H9 (cell line): ENCODE measurements at regions not wholly inside any gene's neighbourhood (a gene's known extent, or its start where the extent isn't known, plus 50 kb on each side); places are given as distances from the start of the nearest gene placed in this dataset.

Experiments used
- DNase-seq: peaks from one replicate; pipeline ENCODE4 v3.0.0-alpha.2; 2017
- H2AFZ ChIP-seq: one replicate; pipeline ENCODE4 v1.6.1; 2013; ENCODE audit warnings: mild to moderate bottlenecking, low read length, control low read depth, moderate library complexity
- H2AK5ac ChIP-seq: 2 replicates; pipeline ENCODE4 v1.6.1; 2013; ENCODE audit warnings: low read length, control low read depth, mixed read lengths; ENCODE audit not compliant: insufficient read length
- H2BK120ac ChIP-seq: one replicate; pipeline ENCODE4 v1.6.1; 2013; ENCODE audit warnings: low read depth, mild to moderate bottlenecking, low read length, control low read depth, inconsistent platforms; ENCODE audit not compliant: poor library complexity, severe bottlenecking
- H2BK12ac ChIP-seq: 2 replicates; pipeline ENCODE4 v1.6.1; 2013; ENCODE audit warnings: low read length, control low read depth, mixed read lengths, low read depth; ENCODE audit not compliant: insufficient read length
- H2BK15ac ChIP-seq: 2 replicates; pipeline ENCODE4 v1.6.1; 2013; ENCODE audit warnings: low read depth, low read length, control low read depth
- H2BK20ac ChIP-seq: one replicate; pipeline ENCODE4 v1.6.1; 2013; ENCODE audit warnings: low read depth, mild to moderate bottlenecking, low read length, control low read depth, inconsistent platforms; ENCODE audit not compliant: poor library complexity, severe bottlenecking
- H2BK5ac ChIP-seq: 2 replicates; pipeline ENCODE4 v1.6.1; 2013; ENCODE audit warnings: low read length, control low read depth, mixed read lengths; ENCODE audit not compliant: insufficient read length
- H3K14ac ChIP-seq: 2 replicates; pipeline ENCODE4 v1.6.1; 2013; ENCODE audit warnings: low read length, control low read depth; ENCODE audit not compliant: insufficient read depth
- H3K18ac ChIP-seq: 2 replicates; pipeline ENCODE4 v1.6.1; 2013; ENCODE audit warnings: low read depth, mild to moderate bottlenecking, mixed read lengths, low read length, control low read depth; ENCODE audit not compliant: insufficient read length
- H3K23ac ChIP-seq: 2 replicates; pipeline ENCODE4 v1.6.1; 2013; ENCODE audit warnings: low read length, control low read depth, mixed read lengths, low read depth; ENCODE audit not compliant: insufficient read length
- H3K23me2 ChIP-seq: 2 replicates; pipeline ENCODE4 v1.6.1; 2013; ENCODE audit warnings: low read depth, mild to moderate bottlenecking, mixed read lengths, low read length, control low read depth; ENCODE audit not compliant: insufficient read length, poor library complexity, severe bottlenecking
- H3K27ac ChIP-seq: 2 replicates; pipeline ENCODE4 v1.5.1; 2013; ENCODE audit warnings: low read length, control low read depth, mixed read lengths, low read depth; ENCODE audit not compliant: insufficient read length
- H3K27me3 ChIP-seq: 2 replicates; pipeline ENCODE4 v1.6.1; 2013; ENCODE audit warnings: low read length, control low read depth, inconsistent platforms; ENCODE audit not compliant: insufficient read depth
- H3K4ac ChIP-seq: 2 replicates; pipeline ENCODE4 v1.6.1; 2013; ENCODE audit warnings: low read depth, mild to moderate bottlenecking, control low read depth, inconsistent platforms, low read length, moderate library complexity
- H3K4me1 ChIP-seq: 2 replicates; pipeline ENCODE4 v1.6.1; 2013; ENCODE audit warnings: low read length, control low read depth, inconsistent platforms; ENCODE audit not compliant: insufficient read depth
- H3K4me2 ChIP-seq: 2 replicates; pipeline ENCODE4 v1.6.1; 2013; ENCODE audit warnings: low read length, control low read depth, mixed read lengths; ENCODE audit not compliant: insufficient read length, insufficient read depth
- H3K56ac ChIP-seq: 2 replicates; pipeline ENCODE4 v1.6.1; 2013; ENCODE audit warnings: low read depth, mild to moderate bottlenecking, mixed read lengths, low read length, control low read depth; ENCODE audit not compliant: insufficient read length
- H3K79me1 ChIP-seq: 2 replicates; pipeline ENCODE4 v1.6.1; 2013; ENCODE audit warnings: low read depth, mild to moderate bottlenecking, moderate library complexity, low read length, control low read depth, inconsistent platforms; ENCODE audit not compliant: insufficient read depth, poor library complexity, severe bottlenecking
- H3K79me2 ChIP-seq: 2 replicates; pipeline ENCODE4 v1.6.1; 2013; ENCODE audit warnings: low read length, control low read depth, inconsistent platforms; ENCODE audit not compliant: insufficient read depth
- H3K9ac ChIP-seq: 2 replicates; pipeline ENCODE4 v1.6.1; 2013; ENCODE audit warnings: low read length, control low read depth, mixed read lengths; ENCODE audit not compliant: insufficient read length; ENCODE audit errors: extremely low read depth
- H3K9me3 ChIP-seq: one replicate; pipeline ENCODE4 v1.6.1; 2013; ENCODE audit warnings: low read depth, low read length, inconsistent platforms; ENCODE audit not compliant: control insufficient read depth
- H3T11ph ChIP-seq: one replicate; pipeline ENCODE4 v1.6.1; 2013; ENCODE audit warnings: mild to moderate bottlenecking, low read length, control low read depth, inconsistent platforms
- H4K20me1 ChIP-seq: one replicate; pipeline ENCODE4 v1.6.1; 2013; ENCODE audit not compliant: control insufficient read depth, insufficient read length, insufficient read depth
- H4K5ac ChIP-seq: 2 replicates; pipeline ENCODE4 v1.6.1; 2013; ENCODE audit warnings: low read depth, mild to moderate bottlenecking, mixed read lengths, low read length, control low read depth; ENCODE audit not compliant: insufficient read length
- H4K8ac ChIP-seq: replicated peaks from 2 replicates; pipeline ENCODE4 v1.6.1; 2013; ENCODE audit warnings: low read length, control low read depth, mixed read lengths, low read depth; ENCODE audit not compliant: insufficient read length
- H4K91ac ChIP-seq: 2 replicates; pipeline ENCODE4 v1.6.1; 2013; ENCODE audit warnings: low read depth, mild to moderate bottlenecking, moderate library complexity, mixed read lengths, low read length, control low read depth; ENCODE audit not compliant: insufficient read length
- H3K27ac Mint-ChIP-seq, 3 experiments: 2 replicates in 2 of 3; 3 replicates in 1 of 3; pipeline ENCODE4 v1.8.0; 2020 to 2021; ENCODE audit warnings: mixed read lengths in 3 of 3, mild to moderate bottlenecking in 1 of 3, moderate library complexity in 1 of 3
- H3K27me3 Mint-ChIP-seq: 2 replicates; pipeline ENCODE4 v1.8.0; 2021; ENCODE audit warnings: low read depth, mild to moderate bottlenecking, moderate library complexity, mixed read lengths
- H3K36me3 Mint-ChIP-seq, 3 experiments: 2 replicates in 2 of 3; 3 replicates in 1 of 3; pipeline ENCODE4 v1.8.0; 2020 to 2021; ENCODE audit warnings: low read depth in 3 of 3, mixed read lengths in 3 of 3; ENCODE audit not compliant: insufficient read depth in 1 of 3
- H3K4me1 Mint-ChIP-seq, 2 experiments: 2 replicates each; pipeline ENCODE4 v1.8.0; 2020; ENCODE audit warnings: mixed read lengths in 2 of 2
- H3K4me3 Mint-ChIP-seq, 2 experiments: 2 replicates in 1 of 2; 3 replicates in 1 of 2; pipeline ENCODE4 v1.8.0; 2020 to 2021; ENCODE audit warnings: mild to moderate bottlenecking in 2 of 2, mixed read lengths in 2 of 2, moderate library complexity in 1 of 2
- H3K9me3 Mint-ChIP-seq, 2 experiments: 2 replicates in 1 of 2; 3 replicates in 1 of 2; pipeline ENCODE4 v1.8.0; 2020; ENCODE audit warnings: mild to moderate bottlenecking in 2 of 2, mixed read lengths in 2 of 2, moderate library complexity in 1 of 2
- WGBS: extraction: QIAGEN DNeasy Blood & Tissue Kit; methylation state at CpG from one replicate; pipeline ENCODE4 v1.1.7; 2013; ENCODE audit warnings: missing lambda C conversion rate, low lambda C conversion rate, mixed read lengths; ENCODE audit not compliant: insufficient read length; ENCODE audit errors: extremely low coverage; 5-methylcytosine and 5-hydroxymethylcytosine counted together
- TF ChIP-seq, protein P1 (sequence below): fragments of 200-600 bp; sonication (generic); conservative IDR thresholded peaks from 3 replicates; pipeline ENCODE4 v1.8.0; 2021; ENCODE audit warnings: antibody characterized with exemption, mild to moderate bottlenecking

DNA sequence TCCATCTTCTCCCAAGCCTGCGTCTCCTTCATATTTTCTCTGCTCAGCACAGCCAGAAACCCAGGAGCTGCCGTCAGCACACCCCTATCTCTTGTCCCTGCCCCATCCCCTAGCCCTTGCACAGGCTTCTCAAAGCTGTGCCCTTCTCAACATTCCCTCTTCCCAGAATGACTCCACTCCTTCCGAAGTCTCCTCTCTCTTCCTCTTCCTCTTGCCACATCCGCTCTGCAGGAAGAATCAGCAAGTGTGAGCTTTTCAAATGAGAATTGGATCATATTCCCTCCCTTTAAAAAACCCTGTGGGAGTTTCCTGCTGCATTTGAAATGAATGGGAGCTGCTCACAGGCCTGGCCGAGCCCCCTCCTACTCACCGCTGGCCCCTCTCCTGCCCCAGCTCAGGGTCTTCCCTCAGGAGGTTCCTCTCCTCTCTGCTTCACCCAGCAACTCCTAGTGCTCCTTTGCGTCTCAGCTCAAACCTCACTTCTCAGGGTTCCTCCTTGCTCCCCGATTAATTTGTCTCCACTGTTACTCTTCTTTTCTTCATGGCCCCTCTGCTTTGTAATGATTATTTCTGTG, 528.5 kb upstream of the CCDC196 start:
- Histone ChIP-seq H2BK20ac (no peak overlapping the region), H2AK5ac (no peak overlapping the region), H2BK5ac (no peak overlapping the region), H4K91ac (no peak overlapping the region), H3K4ac (no peak overlapping the region), H3K4me1 (peaks cover 7% of the 10 kb centered on the region; the same call in 1 of the 2 replicates), H3K4me2 (no peak overlapping the region), H3K9ac (no peak overlapping the region), H3K23ac (no peak overlapping the region), H3K9me3 (no peaks in the 10 kb centered on the region), H3T11ph (no peak overlapping the region), H4K5ac (no peak overlapping the region), H3K14ac (no peak overlapping the region; the same call in 1 of the 2 replicates), H3K23me2 (no peaks in the 10 kb centered on the region), H3K18ac (no peak overlapping the region), H3K27me3 (no peaks in the 10 kb centered on the region), H3K56ac (no peak overlapping the region), H2AFZ (no peak overlapping the region), H3K79me2 (no peaks in the 10 kb centered on the region), H2BK120ac (no peak overlapping the region), H3K27ac (peak overlapping the region; percentile 48), H2BK15ac (no peak overlapping the region), H3K79me1 (no peaks in the 10 kb centered on the region), H2BK12ac (no peak overlapping the region), H4K20me1 (no peaks in the 10 kb centered on the region), H4K8ac (no peak overlapping the region)
- no peaks in the 10 kb centered on the region for H3K9me3 Mint-ChIP-seq
- H3K27me3 Mint-ChIP-seq: no peaks in the 10 kb centered on the region
- H3K36me3 Mint-ChIP-seq: no peaks in the 10 kb centered on the region
- TF ChIP-seq, protein P1, sequence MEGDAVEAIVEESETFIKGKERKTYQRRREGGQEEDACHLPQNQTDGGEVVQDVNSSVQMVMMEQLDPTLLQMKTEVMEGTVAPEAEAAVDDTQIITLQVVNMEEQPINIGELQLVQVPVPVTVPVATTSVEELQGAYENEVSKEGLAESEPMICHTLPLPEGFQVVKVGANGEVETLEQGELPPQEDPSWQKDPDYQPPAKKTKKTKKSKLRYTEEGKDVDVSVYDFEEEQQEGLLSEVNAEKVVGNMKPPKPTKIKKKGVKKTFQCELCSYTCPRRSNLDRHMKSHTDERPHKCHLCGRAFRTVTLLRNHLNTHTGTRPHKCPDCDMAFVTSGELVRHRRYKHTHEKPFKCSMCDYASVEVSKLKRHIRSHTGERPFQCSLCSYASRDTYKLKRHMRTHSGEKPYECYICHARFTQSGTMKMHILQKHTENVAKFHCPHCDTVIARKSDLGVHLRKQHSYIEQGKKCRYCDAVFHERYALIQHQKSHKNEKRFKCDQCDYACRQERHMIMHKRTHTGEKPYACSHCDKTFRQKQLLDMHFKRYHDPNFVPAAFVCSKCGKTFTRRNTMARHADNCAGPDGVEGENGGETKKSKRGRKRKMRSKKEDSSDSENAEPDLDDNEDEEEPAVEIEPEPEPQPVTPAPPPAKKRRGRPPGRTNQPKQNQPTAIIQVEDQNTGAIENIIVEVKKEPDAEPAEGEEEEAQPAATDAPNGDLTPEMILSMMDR: no peak
- no peak overlapping the region for H3K27ac Mint-ChIP-seq
- peak; percentile 67 for DNase-seq
- WGBS: no CpG with 5 or more reads among the region's 8 CpGs
- no peak overlapping the region for H3K4me3 Mint-ChIP-seq
- H3K4me1 Mint-ChIP-seq: peaks cover 5 to 12% of the 10 kb centered on the region in 2 experiments; a peak in 3 of 4 replicates
